Stimulated activated CD8-positive, alpha-beta memory T cell treated with anti-CD3 and anti-CD28 coated beads, Interleukin-12 subunit alpha, Interleukin-12 subunit beta, amount 100 ng/mL, for 1 hour (primary cell): ENCODE measurements at regions not wholly inside any gene's neighbourhood (a gene's known extent, or its start where the extent isn't known, plus 50 kb on each side); places are given as distances from the start of the nearest gene placed in this dataset.
"Not testable (repeated sequence)": the region's sequence is repeated elsewhere in the genome, so short reads cannot be mapped to it uniquely, and the experiment has no call there.

ENCODE experiments used
- DNase-seq: peaks from one replicate; pipeline ENCODE4 v3.0.0-alpha.2; 2020; ENCODE audit warnings: low read depth

- DNase-seq: no peak
These were observed 230.3 kb upstream of the USP24 start for GRCh38 chr1:55445416-55445815.

- DNase-seq: no peak
These were observed 229.5 kb upstream of the USP24 start for GRCh38 chr1:55444667-55445066.

GRCh38 chr1:55443175-55443915 is 228.2 kb upstream of the USP24 start:
- DNase-seq: no peak

GRCh38 chr1:55441489-55441888 is 226.3 kb upstream of the USP24 start:
- no peak for DNase-seq

- no peak for DNase-seq
These were observed 222.5 kb upstream of the USP24 start for GRCh38 chr1:55437692-55438091.

DNA sequence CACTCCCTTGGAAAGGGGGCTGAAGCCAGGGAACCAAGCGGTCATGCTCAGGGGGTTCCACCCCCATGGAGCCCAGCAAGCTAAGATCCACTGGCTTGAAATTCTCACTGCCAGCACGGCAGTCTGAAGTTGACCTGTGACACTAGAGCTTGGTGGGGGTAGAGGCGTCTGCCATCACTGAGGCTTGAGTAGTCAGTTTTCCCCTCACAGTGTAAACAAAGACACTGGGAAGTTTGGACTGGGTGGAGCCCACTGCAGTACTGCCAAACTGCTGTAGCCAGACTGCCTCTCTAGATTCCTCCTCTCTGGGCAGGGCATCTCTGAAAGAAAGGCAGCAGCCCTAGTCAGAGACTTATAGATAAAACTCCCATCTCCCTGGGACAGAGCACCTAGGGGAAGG is 215.6 kb upstream of the USP24 start:
- not testable (repeated sequence) for DNase-seq

DNA sequence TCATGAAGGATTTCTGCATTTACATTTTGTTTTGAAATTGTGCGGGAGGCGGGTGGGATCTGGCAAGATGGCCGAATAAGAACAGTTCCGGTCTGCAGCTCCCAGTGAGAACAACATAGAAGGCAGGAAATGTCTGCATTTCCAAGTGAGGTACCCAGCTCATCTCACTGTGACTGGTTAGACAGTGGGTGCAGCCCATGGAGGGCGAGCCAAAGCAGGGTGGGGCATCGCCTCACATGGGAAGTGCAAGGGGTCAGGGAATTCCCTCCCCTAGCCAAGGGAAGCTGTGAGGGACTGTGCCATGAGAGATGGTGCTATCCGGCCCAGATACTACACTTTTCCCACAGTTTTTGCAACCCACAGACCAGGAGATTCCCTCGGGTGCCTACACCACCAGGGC is 215.0 kb upstream of the USP24 start:
- DNase-seq: not testable (repeated sequence)

GRCh38 chr1:55428944-55429931 is 214.1 kb upstream of the USP24 start:
- no peak for DNase-seq

- DNase-seq: no peak
These were observed 213.1 kb upstream of the USP24 start for GRCh38 chr1:55428231-55428630.

DNA sequence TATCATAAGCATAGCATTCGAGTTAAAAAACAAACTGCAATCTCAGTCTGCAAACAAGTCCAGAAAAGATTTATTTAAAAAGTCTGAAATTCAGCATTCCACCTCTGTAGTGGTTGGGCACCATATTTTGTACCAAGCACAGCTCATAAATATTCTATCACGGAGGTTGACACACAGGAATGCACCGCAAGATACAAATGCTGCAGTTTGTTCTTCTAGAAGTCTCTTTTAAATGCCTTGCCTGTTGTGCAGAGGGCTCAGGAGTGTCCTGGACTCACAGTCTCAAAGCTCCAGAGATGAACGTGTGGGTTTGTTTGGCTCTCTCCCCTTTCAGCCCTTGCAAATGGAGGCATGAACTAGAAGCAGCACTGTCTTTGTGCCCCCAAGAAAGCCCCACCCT is 212.4 kb upstream of the USP24 start:
- DNase-seq: no peak

- DNase-seq: no peak
These were observed 211.5 kb upstream of the USP24 start for GRCh38 chr1:55426619-55427018.

DNA sequence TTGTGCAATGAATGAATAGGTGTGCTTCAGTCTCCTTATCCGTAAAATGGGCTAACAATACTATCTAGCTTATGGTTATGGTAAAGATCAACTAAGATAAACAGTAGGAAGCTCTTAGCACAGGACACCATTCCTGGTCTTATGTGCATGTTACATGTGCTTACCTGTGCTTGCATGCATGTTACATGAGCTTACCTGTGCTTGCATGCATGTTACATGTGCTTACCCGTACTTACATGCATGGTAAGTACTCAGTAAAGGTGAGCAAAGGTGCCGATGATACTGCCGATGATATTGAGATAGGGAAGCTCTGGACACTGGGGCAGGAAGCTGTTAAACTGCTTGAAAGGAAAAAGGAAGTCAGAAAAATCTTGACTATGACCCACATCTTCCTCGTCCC is 211.0 kb upstream of the USP24 start:
- DNase-seq: no peak

- no peak for DNase-seq
These were observed 210.3 kb upstream of the USP24 start for GRCh38 chr1:55425310-55425930.

GRCh38 chr1:55423376-55423775 is 208.2 kb upstream of the USP24 start:
- DNase-seq: no peak

- no peak for DNase-seq
These were observed 206.0 kb upstream of the USP24 start for GRCh38 chr1:55420929-55421716.

DNA sequence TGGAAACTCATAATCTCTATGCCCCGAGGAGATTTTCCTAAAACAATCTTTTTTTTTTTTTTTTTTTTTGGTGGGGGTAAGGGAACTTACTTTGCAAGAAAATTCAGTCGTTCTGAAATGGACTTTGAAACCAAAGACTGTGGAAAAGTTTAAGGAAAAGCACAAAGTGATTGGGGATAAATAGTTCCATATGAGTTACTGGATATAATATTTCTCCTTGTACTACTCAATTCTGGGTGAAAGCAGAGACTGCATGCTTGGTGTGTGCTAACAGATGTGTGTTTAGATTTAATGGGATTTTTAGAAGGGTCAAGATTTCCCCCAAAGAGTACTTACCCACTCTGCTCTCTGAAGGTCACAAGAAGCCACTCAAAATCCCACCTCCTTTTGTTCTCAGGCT is 204.9 kb upstream of the USP24 start:
- no peak for DNase-seq

- no peak for DNase-seq
These were observed 203.2 kb upstream of the USP24 start for GRCh38 chr1:55418208-55419000.

- no peak for DNase-seq
These were observed 201.1 kb upstream of the USP24 start for GRCh38 chr1:55416164-55416842.

DNA sequence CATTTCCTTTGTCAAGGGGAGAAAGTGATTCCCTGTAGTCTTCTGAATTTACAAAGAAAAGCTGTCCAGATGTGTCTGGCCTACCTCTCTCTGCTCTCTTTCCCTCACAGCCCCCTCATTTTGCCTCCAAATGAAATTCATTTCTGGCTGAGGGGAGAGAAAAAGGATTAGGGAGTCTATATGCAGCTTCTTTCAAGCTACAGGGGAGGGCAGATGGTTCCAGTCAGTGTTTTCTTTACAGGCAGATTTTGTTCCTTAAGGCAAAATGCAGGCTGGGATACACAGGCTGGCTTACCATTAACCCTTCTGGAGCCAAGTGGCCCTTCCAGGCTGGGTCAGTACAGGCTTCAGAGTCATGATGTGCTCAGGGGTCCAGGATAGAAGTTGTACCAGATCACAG is 198.1 kb upstream of the USP24 start:
- no peak for DNase-seq

GRCh38 chr1:55412060-55412459 is 196.9 kb upstream of the USP24 start:
- DNase-seq: no peak
